ENCODE measurements at regions not wholly inside any gene's neighbourhood (a gene's known extent, or its start where the extent isn't known, plus 50 kb on each side); places are given as distances from the start of the nearest gene placed in this dataset.
"Not testable (repeated sequence)": the region's sequence is repeated elsewhere in the genome, so short reads cannot be mapped to it uniquely, and the experiment has no call there.

DNA sequence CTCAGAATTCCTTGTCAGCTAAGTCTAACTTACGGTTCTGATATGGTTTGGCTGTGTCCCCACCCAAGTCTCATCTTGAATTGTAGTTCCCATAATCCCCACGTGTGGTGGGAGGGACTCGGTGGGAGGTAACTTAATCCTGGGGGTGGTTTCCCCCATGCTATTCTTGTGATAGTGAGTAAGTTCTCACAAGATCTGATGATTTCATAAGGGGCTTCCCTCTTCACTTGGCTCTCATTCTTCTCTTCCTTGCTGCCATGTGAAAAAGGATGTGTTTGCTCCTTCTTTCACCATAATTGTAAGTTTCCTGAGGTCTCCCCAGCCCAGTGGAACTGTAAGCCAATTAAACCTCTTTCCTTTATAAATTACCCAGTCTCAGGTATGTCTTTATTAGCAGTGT is 163.0 kb downstream of the PMAIP1 start:
- DNase-seq (ENCODE audit: low spot score): not testable (repeated sequence)

DNA sequence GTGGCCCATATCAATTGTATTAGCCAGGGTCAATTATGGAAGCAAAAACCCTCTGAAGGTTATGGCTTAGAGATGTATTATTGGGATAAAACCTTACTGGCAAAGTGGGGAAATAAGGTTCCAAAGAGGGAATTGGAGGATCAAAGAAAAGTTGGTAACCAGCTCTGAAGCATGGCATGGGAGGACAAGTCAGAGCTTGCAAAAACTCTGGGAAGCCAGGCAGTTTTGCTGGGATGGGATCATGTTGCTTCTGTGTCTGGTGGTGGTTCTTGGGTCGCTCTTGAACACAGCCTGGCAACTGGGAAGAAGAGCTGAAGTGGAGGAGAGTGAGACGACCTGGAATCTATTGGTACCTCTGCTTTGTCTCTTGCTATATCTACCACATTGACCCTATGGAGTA is 162.6 kb downstream of the PMAIP1 start:
- no peak for DNase-seq (ENCODE audit: low spot score)

- DNase-seq (ENCODE audit: low spot score): no peak
Observed at GRCh38 chr18:60060578-60060977, 160.8 kb downstream of the PMAIP1 start.

DNA sequence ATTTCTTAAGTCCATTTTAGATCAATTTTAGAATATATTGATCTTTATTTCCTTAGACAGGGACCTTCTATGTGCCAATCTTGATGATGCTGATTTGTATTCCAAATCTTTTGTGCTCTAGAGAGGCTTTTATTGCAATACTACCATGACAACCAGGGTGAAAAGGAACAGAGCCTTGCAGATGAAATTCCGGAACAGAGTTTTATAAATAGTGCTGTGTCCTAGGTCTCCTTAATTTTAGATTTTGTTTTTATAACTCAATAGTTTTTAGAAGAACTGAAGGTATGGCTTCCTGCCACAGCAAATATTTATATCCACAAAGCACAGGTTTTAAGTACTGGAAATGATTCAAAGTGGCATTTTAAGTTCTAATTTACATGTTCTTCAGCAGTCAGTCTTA is 160.2 kb downstream of the PMAIP1 start:
- DNase-seq (ENCODE audit: low spot score): no peak

- DNase-seq (ENCODE audit: low spot score): no peak
Observed at GRCh38 chr18:60059216-60059615, 159.4 kb downstream of the PMAIP1 start.

- DNase-seq (ENCODE audit: low spot score): peak; percentile 22
Observed at GRCh38 chr18:60053747-60054304, 154.0 kb downstream of the PMAIP1 start.

GRCh38 chr18:60050821-60051220 is 151.0 kb downstream of the PMAIP1 start:
- no peak for DNase-seq (ENCODE audit: low spot score)

- no peak for DNase-seq (ENCODE audit: low spot score)
Observed at GRCh38 chr18:60049172-60049571, 149.4 kb downstream of the PMAIP1 start.

DNA sequence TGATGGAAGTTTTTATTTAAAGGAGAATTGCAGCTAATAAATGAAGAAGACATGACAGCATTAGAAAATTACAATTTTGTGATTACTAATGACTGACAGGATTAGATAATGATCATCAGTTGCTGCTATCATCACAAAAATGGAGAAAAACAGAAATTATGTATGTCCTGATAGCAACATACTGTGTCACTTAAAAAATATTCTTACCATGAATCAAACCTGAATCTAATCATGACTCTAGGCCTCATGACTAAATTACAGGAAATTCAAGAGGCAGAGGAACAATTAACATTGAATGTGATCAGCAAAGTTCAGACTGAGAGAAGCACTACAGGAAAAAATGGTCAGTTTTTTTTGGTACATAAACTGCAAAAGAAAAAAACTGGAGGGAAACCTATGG is 147.8 kb downstream of the PMAIP1 start:
- no peak for DNase-seq (ENCODE audit: low spot score)

DNA sequence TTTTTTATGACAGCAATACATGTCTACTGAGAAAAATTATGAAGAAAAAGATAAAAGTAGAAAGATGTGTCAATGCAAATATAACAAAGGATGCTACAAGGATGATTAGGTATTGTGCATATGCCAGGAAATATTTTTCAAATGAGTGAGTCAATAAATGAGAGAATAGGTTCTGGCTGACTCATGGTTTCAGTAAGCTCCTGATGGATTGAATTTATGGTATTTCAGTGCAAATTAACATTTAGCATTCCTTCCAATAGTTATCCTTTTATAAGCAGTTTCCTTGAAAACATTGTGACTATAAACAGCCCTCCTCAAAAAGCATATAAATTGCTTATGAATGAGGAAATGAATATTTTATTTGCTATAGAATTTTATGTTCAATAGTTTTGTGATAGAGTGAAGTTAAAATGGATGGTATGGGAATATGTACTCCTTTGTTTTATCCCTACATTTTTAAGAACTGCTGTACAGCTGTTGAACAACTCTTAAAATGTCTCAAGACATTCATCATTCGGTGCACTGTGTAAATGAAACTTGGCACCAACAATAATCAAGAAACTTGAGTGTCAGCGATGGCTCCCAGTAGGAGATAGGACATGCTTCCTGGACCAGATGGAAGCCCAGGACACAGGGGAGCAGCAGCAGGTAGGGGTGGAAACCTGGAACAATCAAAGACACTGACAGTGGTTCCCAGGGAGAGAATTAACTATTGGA is 144.7 kb downstream of the PMAIP1 start:
- no peak for DNase-seq (ENCODE audit: low spot score)

GRCh38 chr18:60040971-60041370 is 141.2 kb downstream of the PMAIP1 start:
- DNase-seq (ENCODE audit: low spot score): no peak

DNA sequence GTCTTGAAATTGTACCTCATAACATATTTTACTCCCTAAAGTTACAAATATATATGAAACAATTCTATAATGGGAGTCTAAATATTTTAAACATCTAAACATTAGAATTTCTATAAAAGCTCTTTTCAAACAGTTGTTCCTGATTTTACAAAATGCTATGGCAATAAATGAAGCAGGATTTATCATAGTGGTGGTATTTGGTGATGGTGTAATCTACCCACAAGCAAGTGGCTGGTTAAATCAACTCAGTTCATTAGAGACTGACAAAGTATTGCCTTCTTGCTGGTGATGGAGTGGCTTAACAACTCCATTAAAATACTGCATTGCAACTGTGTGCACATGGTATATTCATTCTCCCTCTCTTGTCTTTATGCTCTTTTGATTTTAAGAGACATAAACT is 138.9 kb downstream of the PMAIP1 start:
- DNase-seq (ENCODE audit: low spot score): no peak

DNA sequence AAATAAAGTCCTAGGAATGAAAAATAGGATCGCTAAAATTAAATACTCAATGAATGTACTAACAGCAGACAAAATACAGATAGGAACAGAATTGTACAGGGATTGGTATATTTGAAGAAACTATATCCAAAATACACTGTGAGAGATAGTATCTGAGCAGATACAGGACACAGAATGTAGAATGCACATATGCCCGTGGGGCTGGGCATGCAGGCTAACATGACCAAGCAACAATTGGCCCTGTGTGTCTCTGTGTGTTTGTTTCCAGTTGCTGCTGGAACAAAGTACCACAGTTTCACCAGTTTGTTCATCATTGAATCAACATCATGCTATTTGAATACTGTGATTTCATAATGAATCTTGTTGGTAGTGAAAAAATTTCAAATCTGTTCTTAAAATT is 127.6 kb downstream of the PMAIP1 start:
- DNase-seq (ENCODE audit: low spot score): no peak

- DNase-seq (ENCODE audit: low spot score): peak; percentile 49
Observed at GRCh38 chr18:60024857-60025256, 125.1 kb downstream of the PMAIP1 start.

DNA sequence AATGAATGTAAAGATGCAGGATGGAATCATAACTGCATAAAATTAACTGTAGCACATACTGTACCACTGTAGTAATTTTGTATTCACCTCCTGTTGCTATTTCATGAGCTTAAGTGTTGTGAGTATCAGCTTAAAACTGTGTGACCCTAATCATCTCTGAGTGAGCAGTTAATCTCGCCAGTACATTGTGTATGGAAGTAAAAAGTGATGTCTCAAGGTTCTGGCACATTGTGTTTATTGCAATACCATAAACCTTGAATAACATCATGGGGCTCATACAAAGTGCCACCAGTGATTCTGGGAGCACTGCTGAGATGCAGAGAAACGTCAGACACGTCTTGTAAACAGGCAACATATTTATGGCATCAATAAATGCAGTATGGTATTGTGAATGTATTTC is 124.5 kb downstream of the PMAIP1 start:
- no peak for DNase-seq (ENCODE audit: low spot score)

DNA sequence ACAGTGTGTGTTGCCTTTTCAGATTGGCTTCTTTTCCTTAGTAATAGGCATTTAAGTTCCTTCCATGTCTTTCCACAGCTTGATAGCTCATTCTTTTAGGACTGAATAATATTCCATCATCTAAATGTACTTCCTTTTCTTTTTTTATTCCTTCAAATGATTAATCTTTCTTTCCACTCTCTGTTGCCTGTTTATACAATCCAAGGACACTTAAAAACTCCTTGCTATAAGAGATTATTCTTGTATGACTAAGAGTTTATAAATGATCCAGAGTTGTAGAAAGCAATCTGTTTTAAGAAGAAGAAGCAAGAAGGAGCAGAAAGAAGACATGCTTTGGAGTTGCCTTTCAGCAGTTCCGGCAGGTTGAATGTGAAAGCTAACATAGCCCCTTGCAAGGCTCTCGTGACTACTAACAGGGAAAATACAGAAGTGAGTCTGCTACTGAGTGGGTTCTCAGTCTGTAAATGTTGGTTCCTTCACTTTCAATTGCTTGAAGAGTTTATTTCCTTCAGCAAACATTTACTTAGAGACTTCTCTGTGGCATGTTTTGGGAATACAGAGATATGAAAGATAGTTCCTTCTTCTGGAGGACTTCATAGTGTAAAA is 123.0 kb downstream of the PMAIP1 start:
- no peak for DNase-seq (ENCODE audit: low spot score)

DNA sequence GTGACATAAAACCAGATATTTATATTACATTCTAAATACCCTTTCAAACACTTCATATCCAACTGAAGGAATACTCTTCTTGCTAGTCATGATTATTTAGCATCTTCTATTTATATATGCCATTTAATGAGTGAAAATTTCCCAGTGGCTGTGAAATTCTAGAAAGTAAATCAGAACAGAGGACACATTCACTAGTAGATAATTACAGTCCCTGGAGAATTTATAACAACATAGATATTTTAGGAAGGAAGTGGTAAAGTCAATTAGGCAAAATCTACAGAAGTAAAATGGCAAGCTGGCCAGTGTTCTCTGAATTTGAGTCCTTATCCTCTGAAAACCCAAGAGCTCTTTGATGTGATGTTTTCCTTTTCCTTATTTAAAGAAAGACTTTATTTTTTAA is 121.8 kb downstream of the PMAIP1 start:
- no peak for DNase-seq (ENCODE audit: low spot score)

- DNase-seq (ENCODE audit: low spot score): peak; percentile 6
Observed at GRCh38 chr18:60020107-60020925, 120.5 kb downstream of the PMAIP1 start.

DNA sequence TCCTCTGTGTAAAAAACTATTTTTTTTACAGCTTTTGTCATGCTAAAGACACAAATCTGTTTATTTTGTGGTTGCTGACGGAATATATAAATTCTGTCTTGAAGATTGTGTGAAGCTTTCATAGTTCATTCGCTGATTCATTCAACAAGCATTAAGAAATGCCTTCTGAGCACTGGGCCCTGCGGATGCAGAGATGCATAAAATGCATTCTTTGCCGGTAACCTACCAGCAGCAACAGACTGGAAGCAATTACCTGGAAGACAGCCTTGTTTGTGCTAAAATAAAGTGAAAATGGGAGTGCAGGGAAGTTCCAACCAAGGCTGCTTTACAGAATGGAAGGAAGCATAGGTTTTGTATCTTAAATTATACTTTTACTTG is 119.7 kb downstream of the PMAIP1 start:
- DNase-seq (ENCODE audit: low spot score): no peak

GRCh38 chr18:60018618-60019462 is 119.0 kb downstream of the PMAIP1 start:
- DNase-seq (ENCODE audit: low spot score): no peak

- DNase-seq (ENCODE audit: low spot score): not testable (repeated sequence)
Observed at GRCh38 chr18:60018134-60018533, 118.3 kb downstream of the PMAIP1 start.

DNA sequence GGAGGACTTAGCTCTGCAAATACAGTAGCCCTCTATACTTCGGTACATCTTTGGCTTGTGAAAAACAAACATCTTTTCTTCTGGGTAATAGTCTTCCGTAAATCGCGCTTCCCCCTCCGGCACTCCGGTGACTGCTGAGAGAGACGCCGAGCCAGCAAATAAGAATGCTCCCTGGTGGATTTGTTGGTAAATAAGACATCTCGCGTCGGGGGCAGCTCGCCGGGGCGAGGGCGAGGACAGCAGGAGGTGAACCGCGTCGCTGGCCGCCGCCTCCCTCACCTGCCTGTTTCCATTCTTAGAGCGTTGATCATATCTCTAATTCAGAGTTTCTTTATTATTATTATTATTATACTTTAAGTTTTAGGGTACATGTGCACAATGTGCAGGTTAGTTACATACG is 117.6 kb downstream of the PMAIP1 start:
- DNase-seq (ENCODE audit: low spot score): no peak
